VCaP (cell line): ENCODE measurements at regions not wholly inside any gene's neighbourhood (a gene's known extent, or its start where the extent isn't known, plus 50 kb on each side); places are given as distances from the start of the nearest gene placed in this dataset.
"Not testable (repeated sequence)": the region's sequence is repeated elsewhere in the genome, so short reads cannot be mapped to it uniquely, and the experiment has no call there.

ENCODE experiments used
- H3K27ac ChIP-seq: fragments of 450-650 bp; 2 replicates; pipeline ENCODE4 v1.5.1; 2017
- CTCF ChIP-seq: fragments of 450-650 bp; conservative IDR thresholded peaks from 2 replicates; pipeline ENCODE4 v1.5.1; 2017; ENCODE audit warnings: mild to moderate bottlenecking, moderate library complexity

- no peak overlapping the region for H3K27ac ChIP-seq
- no peak for TF ChIP-seq CTCF
Measured at GRCh38 chr12:5268424-5269210, 163.3 kb upstream of the NTF3 start.

- TF ChIP-seq CTCF: no peak
- no peak overlapping the region for H3K27ac ChIP-seq
Measured at GRCh38 chr12:5269846-5270245, 162.1 kb upstream of the NTF3 start.

GRCh38 chr12:5272018-5272785 is 159.7 kb upstream of the NTF3 start:
- no peak overlapping the region for H3K27ac ChIP-seq
- TF ChIP-seq CTCF: no peak

GRCh38 chr12:5273709-5274108 is 158.2 kb upstream of the NTF3 start:
- no peak for TF ChIP-seq CTCF
- no peak overlapping the region for H3K27ac ChIP-seq

- H3K27ac ChIP-seq: no peak overlapping the region
- TF ChIP-seq CTCF: no peak
Measured at GRCh38 chr12:5276327-5276880, 155.5 kb upstream of the NTF3 start.

- no peak overlapping the region for H3K27ac ChIP-seq
- no peak for TF ChIP-seq CTCF
Measured at GRCh38 chr12:5280086-5280485, 151.8 kb upstream of the NTF3 start.

GRCh38 chr12:5290368-5290767 is 141.5 kb upstream of the NTF3 start:
- H3K27ac ChIP-seq: not testable (repeated sequence)
